ENCODE measurements at regions not wholly inside any gene's neighbourhood (a gene's known extent, or its start where the extent isn't known, plus 50 kb on each side); places are given as distances from the start of the nearest gene placed in this dataset.
"Not testable (repeated sequence)": the region's sequence is repeated elsewhere in the genome, so short reads cannot be mapped to it uniquely, and the experiment has no call there.

- TF ChIP-seq, protein P1, sequence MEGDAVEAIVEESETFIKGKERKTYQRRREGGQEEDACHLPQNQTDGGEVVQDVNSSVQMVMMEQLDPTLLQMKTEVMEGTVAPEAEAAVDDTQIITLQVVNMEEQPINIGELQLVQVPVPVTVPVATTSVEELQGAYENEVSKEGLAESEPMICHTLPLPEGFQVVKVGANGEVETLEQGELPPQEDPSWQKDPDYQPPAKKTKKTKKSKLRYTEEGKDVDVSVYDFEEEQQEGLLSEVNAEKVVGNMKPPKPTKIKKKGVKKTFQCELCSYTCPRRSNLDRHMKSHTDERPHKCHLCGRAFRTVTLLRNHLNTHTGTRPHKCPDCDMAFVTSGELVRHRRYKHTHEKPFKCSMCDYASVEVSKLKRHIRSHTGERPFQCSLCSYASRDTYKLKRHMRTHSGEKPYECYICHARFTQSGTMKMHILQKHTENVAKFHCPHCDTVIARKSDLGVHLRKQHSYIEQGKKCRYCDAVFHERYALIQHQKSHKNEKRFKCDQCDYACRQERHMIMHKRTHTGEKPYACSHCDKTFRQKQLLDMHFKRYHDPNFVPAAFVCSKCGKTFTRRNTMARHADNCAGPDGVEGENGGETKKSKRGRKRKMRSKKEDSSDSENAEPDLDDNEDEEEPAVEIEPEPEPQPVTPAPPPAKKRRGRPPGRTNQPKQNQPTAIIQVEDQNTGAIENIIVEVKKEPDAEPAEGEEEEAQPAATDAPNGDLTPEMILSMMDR (IDR thresholded peaks at IDR 0.05; ENCODE audit: low read depth, low read length) = no peak
- no peak for DNase-seq (ENCODE audit: low read depth in 2 of 2)
- no peak overlapping the region for H3K4me3 ChIP-seq (replicated peaks in 1 of 2; ENCODE audit: low read depth in 2 of 2, low read length in 2 of 2)
Observed at GRCh38 chr3:95334461-95334860, 1271.6 kb downstream of the NSUN3 start.

DNA sequence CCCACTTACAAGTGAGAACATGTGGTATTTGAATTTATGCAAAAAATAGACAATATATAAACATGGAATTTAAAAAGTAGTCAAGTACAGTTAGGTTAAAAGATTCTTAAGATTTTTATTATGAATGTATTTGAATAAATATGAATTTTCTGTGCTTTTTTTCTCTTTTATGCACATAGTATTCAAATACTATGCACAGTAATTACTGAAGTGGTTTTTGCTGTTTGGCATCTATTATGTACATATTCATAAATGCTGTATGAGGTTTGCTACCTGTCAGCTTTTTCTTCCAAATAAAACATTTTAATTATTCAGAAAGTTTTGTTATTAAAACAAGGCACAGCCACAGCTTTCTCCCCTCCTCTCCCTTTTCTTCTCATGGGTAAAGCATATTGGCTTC is 1272.7 kb downstream of the NSUN3 start:
- H3K4me3 ChIP-seq (replicated peaks in 1 of 2; ENCODE audit: low read depth in 2 of 2, low read length in 2 of 2) = no peak overlapping the region
- no peak for DNase-seq (ENCODE audit: low read depth in 2 of 2)
- TF ChIP-seq, protein P1 (IDR thresholded peaks at IDR 0.05; ENCODE audit: low read depth, low read length) = no peak

- H3K4me3 ChIP-seq (replicated peaks in 1 of 2; ENCODE audit: low read depth in 2 of 2, low read length in 2 of 2) = no peak overlapping the region
- DNase-seq (ENCODE audit: low read depth in 2 of 2) = no peak
- TF ChIP-seq, protein P1 (IDR thresholded peaks at IDR 0.05; ENCODE audit: low read depth, low read length) = no peak
Observed at GRCh38 chr3:95338446-95338845, 1275.6 kb downstream of the NSUN3 start.

GRCh38 chr3:95341314-95341713 is 1278.5 kb downstream of the NSUN3 start:
- DNase-seq (ENCODE audit: low read depth in 2 of 2) = no peak
- TF ChIP-seq, protein P1 (IDR thresholded peaks at IDR 0.05; ENCODE audit: low read depth, low read length) = no peak
- no peak overlapping the region for H3K4me3 ChIP-seq (replicated peaks in 1 of 2; ENCODE audit: low read depth in 2 of 2, low read length in 2 of 2)

GRCh38 chr3:95343228-95343627 is 1280.4 kb downstream of the NSUN3 start:
- TF ChIP-seq, protein P1 (IDR thresholded peaks at IDR 0.05; ENCODE audit: low read depth, low read length) = no peak
- DNase-seq (ENCODE audit: low read depth in 2 of 2) = no peak
- H3K4me3 ChIP-seq (replicated peaks in 1 of 2; ENCODE audit: low read depth in 2 of 2, low read length in 2 of 2) = no peak overlapping the region

DNA sequence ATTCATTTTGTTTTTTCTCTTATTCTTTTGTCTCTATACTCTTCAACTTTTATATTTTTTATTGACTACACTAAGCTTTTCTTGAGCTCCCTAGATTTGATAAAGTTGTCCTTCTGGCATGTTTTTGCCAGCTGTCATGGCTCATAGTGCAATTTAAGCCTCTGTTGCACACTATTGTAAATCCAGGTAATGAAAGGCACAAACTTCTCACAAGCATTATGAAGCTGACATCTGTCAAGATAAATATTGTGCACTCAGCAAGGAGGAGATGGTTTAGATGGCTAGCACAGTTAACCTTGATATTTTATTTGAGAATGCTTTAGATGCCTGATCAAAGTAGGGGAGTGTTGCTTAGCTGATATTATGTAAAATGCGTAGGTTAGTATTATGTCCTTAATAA is 1280.9 kb downstream of the NSUN3 start:
- TF ChIP-seq, protein P1 (IDR thresholded peaks at IDR 0.05; ENCODE audit: low read depth, low read length) = no peak
- DNase-seq (ENCODE audit: low read depth in 2 of 2) = no peak
- H3K4me3 ChIP-seq (replicated peaks in 1 of 2; ENCODE audit: low read depth in 2 of 2, low read length in 2 of 2) = no peak overlapping the region

DNA sequence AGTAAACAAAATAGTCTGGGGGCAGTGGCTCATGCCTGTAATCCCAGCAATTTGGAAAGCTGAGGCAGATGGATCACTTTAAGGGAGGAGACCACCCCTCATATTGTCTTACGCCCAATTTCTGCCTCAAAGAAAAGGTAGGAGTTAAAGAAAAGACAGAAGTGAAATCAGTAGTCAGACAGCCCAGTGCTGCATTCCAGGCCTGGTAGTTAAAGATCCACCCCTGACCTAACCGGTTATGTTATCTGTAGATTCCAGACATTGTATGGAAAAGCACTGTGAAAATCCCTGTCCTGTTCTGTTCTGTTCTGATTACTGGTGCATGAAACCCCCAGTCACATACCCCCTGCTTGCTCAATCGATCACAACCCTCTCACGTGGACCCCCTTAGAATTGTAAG is 1285.1 kb downstream of the NSUN3 start:
- not testable (repeated sequence) for H3K4me3 ChIP-seq (replicated peaks in 1 of 2; ENCODE audit: low read depth in 2 of 2, low read length in 2 of 2); DNase-seq (ENCODE audit: low read depth in 2 of 2)

All from cardiac fibroblast (primary cell).